HL-60 (cell line): ENCODE measurements at regions not wholly inside any gene's neighbourhood (a gene's known extent, or its start where the extent isn't known, plus 50 kb on each side); places are given as distances from the start of the nearest gene placed in this dataset.

ENCODE experiments used
- DNase-seq, 2 experiments: peaks; one replicate each; pipeline ENCODE4 v3.0.0-alpha.2; 2010 to 2020; ENCODE audit warnings: low read depth in 1 of 2, low spot score in 1 of 2
- H3K27ac ChIP-seq: fragments of 250-450 bp; sonication (Bioruptor Pico); replicated peaks from 2 replicates; pipeline ENCODE4 v1.5.1; 2020; ENCODE audit warnings: mild to moderate bottlenecking, moderate library complexity
- H3K27me3 ChIP-seq: fragments of 250-450 bp; sonication (Bioruptor Pico); 2 replicates; pipeline ENCODE4 v1.5.1; 2021; ENCODE audit warnings: mild to moderate bottlenecking, moderate library complexity; ENCODE audit not compliant: insufficient read depth, poor library complexity, severe bottlenecking
- H3K4me3 ChIP-seq: replicated peaks from 2 replicates; pipeline ENCODE4 v1.5.1; 2011; ENCODE audit warnings: mild to moderate bottlenecking, control low read depth, low read length; ENCODE audit not compliant: insufficient read depth
- GABPA ChIP-seq: IDR thresholded peaks from 2 replicates; pipeline ENCODE4 v1.6.1; 2012; ENCODE audit warnings: low read depth
- POLR2AphosphoS5 ChIP-seq: IDR thresholded peaks from 2 replicates; pipeline ENCODE4 v1.6.1; 2012; ENCODE audit warnings: low read depth
- REST ChIP-seq: IDR thresholded peaks from 2 replicates; pipeline ENCODE4 v1.6.1; 2012; ENCODE audit warnings: low read depth; ENCODE audit not compliant: insufficient replicate concordance
- SPI1 ChIP-seq: IDR thresholded peaks from 2 replicates; pipeline ENCODE4 v1.6.1; 2012; ENCODE audit warnings: low read depth, mild to moderate bottlenecking, borderline replicate concordance
- TF ChIP-seq, protein P1 (sequence below): IDR thresholded peaks from one replicate; pipeline ENCODE4 v1.5.1; 2011; ENCODE audit warnings: low read length, control low read depth, inconsistent platforms; ENCODE audit not compliant: insufficient read depth

DNA sequence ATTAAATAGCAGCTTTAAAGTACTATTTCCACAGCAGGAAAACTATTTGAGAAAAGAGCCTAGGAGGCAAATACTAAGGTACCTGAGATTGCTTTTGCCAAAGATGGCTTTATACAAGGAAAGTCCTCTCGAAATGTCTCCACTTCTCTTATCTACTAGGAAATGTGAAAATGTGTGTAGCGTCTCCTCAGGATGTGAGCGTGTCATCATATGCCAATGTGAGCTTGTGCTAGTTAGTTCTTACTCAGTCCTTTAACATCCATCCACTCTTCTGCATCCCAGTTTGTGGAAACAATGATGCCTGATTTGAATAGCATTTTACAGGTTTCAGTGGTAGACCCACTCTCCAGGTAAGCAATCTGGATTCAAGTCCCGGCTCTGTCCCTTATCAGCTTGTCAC lies 421.0 kb downstream of the DYNC2H1 start:
- no peak overlapping the region for H3K27ac ChIP-seq
- TF ChIP-seq, protein P1, sequence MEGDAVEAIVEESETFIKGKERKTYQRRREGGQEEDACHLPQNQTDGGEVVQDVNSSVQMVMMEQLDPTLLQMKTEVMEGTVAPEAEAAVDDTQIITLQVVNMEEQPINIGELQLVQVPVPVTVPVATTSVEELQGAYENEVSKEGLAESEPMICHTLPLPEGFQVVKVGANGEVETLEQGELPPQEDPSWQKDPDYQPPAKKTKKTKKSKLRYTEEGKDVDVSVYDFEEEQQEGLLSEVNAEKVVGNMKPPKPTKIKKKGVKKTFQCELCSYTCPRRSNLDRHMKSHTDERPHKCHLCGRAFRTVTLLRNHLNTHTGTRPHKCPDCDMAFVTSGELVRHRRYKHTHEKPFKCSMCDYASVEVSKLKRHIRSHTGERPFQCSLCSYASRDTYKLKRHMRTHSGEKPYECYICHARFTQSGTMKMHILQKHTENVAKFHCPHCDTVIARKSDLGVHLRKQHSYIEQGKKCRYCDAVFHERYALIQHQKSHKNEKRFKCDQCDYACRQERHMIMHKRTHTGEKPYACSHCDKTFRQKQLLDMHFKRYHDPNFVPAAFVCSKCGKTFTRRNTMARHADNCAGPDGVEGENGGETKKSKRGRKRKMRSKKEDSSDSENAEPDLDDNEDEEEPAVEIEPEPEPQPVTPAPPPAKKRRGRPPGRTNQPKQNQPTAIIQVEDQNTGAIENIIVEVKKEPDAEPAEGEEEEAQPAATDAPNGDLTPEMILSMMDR = no peak
- TF ChIP-seq SPI1 (no peak), GABPA (no peak), REST (no peak), POLR2AphosphoS5 (no peak)
- H3K27me3 ChIP-seq = no peaks in the 10 kb centered on the region
- DNase-seq = no peak
- H3K4me3 ChIP-seq = no peak overlapping the region

DNA sequence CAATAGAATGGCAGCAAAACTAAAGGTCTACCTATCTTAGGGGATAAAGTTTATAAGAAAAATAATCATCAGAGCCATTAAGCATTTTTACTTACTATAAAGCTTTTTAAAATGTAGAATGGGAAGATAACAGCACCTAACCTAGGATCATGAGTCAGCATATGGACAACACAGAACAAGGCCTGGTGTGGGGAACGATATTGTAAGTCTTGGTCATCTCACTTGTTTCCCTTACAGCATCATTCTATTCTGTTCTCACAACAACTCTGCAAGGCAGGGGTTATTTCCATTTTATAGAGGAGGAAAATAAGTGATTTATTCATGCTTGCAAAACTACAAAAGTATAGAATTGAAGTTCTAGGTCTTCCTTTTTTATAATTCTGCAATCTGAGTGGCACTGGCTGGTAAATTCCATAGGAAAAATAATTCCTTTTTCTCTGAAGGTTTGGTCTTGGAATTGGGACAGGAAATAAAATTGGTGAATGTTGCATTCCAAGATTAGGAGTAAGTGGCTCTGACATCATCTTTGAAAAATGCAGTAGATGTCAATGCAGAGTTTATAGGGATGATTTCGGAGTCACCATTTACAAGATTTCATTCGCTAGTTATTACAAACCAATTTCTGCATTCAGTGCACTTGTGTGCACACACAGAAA lies 423.0 kb downstream of the DYNC2H1 start:
- H3K27ac ChIP-seq = no peak overlapping the region
- no peak for DNase-seq

DNA sequence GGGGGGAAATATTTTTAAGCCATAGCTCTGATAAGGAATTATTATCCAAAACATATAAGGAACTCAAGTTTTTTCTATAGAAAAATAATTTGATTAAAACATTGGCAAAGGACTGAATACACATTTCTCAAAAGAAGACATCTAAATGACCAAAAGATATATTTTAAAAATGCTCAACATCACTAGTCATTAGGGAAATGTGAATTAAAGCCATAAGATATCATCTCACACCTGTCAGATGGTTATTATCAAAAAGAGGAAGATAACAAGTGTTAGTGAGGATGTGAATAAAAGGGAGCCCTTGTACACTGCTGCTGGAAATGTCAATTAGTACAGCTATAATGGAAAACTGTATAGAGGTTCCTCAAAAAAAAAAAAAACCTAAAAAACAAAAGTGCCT lies 425.0 kb downstream of the DYNC2H1 start:
- Histone ChIP-seq H3K27ac (no peak overlapping the region), H3K4me3 (no peak overlapping the region), H3K27me3 (no peaks in the 10 kb centered on the region)
- DNase-seq = no peak
- TF ChIP-seq REST (no peak), POLR2AphosphoS5 (no peak)
- TF ChIP-seq, protein P1 = no peak

More for the DNA sequence above, 423.0 kb downstream of the DYNC2H1 start:
- H3K4me3 ChIP-seq = no peak overlapping the region
- H3K27me3 ChIP-seq = no peaks in the 10 kb centered on the region
- TF ChIP-seq, protein P1 = no peak
- TF ChIP-seq GABPA (no peak), REST (no peak), SPI1 (no peak), POLR2AphosphoS5 (no peak)
